WTC11 (cell line): ENCODE measurements at regions not wholly inside any gene's neighbourhood (a gene's known extent, or its start where the extent isn't known, plus 50 kb on each side); places are given as distances from the start of the nearest gene placed in this dataset.

Experiments used
- ZNF138 ChIP-seq: sonication (generic); formaldehyde crosslinking; conservative IDR thresholded peaks from 2 replicates; pipeline ENCODE4 v1.8.1; 2022; ENCODE audit warnings: mild to moderate bottlenecking, moderate library complexity, missing genetic modification reagents
- ZNF423 ChIP-seq: fragments of 250-450 bp; sonication (Bioruptor Pico); IDR thresholded peaks from 2 replicates; pipeline ENCODE4 v2.1.2; 2022; ENCODE audit warnings: mild to moderate bottlenecking, moderate library complexity
- TF ChIP-seq, protein P1 (sequence below): sonication (generic); formaldehyde crosslinking; IDR thresholded peaks from 2 replicates; pipeline ENCODE4 v1.8.0; 2022; ENCODE audit warnings: mild to moderate bottlenecking, missing genetic modification reagents
- TF ChIP-seq, protein P2 (sequence below): sonication (generic); formaldehyde crosslinking; IDR thresholded peaks from 2 replicates; pipeline ENCODE4 v1.8.1; 2023; ENCODE audit warnings: mild to moderate bottlenecking, missing genetic modification reagents
- TF ChIP-seq, protein P3 (sequence below): sonication (generic); formaldehyde crosslinking; IDR thresholded peaks from 2 replicates; pipeline ENCODE4 v1.8.0; 2023; ENCODE audit warnings: missing genetic modification reagents, mild to moderate bottlenecking, borderline replicate concordance
- TF ChIP-seq, protein P4 (sequence below): fragments of 250-450 bp; sonication (Bioruptor Pico); IDR thresholded peaks from 2 replicates; pipeline ENCODE4 v2.1.2; 2022; ENCODE audit warnings: mild to moderate bottlenecking, moderate library complexity
- TF ChIP-seq, protein P5 (sequence below): fragments of 200-600 bp; IDR thresholded peaks from 2 replicates; pipeline ENCODE4 v1.8.0; 2022; ENCODE audit warnings: antibody characterized with exemption
- TF ChIP-seq, protein P6 (sequence below): sonication (generic); formaldehyde crosslinking; conservative IDR thresholded peaks from 2 replicates; pipeline ENCODE4 v1.8.1; 2023; ENCODE audit warnings: mild to moderate bottlenecking, low read depth, missing genetic modification reagents, moderate library complexity
- TF ChIP-seq, protein P7 (sequence below): fragments of 250-450 bp; sonication (Bioruptor Pico); conservative IDR thresholded peaks from 2 replicates; pipeline ENCODE4 v1.9.0; 2021; ENCODE audit warnings: mild to moderate bottlenecking
- TF ChIP-seq, protein P8 (sequence below): fragments of 250-450 bp; sonication (Bioruptor Pico); IDR thresholded peaks from 2 replicates; pipeline ENCODE4 v1.9.0; 2021; ENCODE audit warnings: mild to moderate bottlenecking
- TF ChIP-seq, protein P9 (sequence below): sonication (generic); formaldehyde crosslinking; IDR thresholded peaks from 2 replicates; pipeline ENCODE4 v1.8.1; 2022; ENCODE audit warnings: mild to moderate bottlenecking, missing genetic modification reagents, moderate library complexity, borderline replicate concordance

DNA sequence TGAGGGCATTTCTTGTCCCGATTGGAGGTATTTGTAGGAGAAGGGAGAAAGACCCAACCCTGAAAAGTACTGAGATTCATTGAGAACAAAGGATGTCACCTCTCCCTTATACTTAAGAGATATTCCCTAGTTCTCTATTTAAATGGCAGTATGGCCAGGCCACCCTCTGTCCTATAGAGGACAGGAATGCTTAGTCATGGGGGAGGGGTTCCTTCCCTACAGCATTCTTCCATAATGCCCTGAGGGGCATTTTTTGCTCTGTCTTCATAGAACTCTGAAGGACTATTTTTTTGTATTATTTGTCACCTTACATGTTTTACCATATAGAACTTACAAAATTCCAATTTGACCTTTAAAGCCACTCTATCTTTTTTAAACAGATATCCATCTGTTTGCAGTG is 176.3 kb downstream of the TMEM161B start (continued):
- TF ChIP-seq, protein P1, sequence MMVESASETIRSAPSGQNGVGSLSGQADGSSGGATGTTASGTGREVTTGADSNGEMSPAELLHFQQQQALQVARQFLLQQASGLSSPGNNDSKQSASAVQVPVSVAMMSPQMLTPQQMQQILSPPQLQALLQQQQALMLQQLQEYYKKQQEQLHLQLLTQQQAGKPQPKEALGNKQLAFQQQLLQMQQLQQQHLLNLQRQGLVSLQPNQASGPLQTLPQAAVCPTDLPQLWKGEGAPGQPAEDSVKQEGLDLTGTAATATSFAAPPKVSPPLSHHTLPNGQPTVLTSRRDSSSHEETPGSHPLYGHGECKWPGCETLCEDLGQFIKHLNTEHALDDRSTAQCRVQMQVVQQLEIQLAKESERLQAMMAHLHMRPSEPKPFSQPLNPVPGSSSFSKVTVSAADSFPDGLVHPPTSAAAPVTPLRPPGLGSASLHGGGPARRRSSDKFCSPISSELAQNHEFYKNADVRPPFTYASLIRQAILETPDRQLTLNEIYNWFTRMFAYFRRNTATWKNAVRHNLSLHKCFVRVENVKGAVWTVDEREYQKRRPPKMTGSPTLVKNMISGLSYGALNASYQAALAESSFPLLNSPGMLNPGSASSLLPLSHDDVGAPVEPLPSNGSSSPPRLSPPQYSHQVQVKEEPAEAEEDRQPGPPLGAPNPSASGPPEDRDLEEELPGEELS, result no peak
- TF ChIP-seq, protein P2, sequence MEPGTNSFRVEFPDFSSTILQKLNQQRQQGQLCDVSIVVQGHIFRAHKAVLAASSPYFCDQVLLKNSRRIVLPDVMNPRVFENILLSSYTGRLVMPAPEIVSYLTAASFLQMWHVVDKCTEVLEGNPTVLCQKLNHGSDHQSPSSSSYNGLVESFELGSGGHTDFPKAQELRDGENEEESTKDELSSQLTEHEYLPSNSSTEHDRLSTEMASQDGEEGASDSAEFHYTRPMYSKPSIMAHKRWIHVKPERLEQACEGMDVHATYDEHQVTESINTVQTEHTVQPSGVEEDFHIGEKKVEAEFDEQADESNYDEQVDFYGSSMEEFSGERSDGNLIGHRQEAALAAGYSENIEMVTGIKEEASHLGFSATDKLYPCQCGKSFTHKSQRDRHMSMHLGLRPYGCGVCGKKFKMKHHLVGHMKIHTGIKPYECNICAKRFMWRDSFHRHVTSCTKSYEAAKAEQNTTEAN (CRISPR knock-in tag), result no peak
- TF ChIP-seq, protein P3, sequence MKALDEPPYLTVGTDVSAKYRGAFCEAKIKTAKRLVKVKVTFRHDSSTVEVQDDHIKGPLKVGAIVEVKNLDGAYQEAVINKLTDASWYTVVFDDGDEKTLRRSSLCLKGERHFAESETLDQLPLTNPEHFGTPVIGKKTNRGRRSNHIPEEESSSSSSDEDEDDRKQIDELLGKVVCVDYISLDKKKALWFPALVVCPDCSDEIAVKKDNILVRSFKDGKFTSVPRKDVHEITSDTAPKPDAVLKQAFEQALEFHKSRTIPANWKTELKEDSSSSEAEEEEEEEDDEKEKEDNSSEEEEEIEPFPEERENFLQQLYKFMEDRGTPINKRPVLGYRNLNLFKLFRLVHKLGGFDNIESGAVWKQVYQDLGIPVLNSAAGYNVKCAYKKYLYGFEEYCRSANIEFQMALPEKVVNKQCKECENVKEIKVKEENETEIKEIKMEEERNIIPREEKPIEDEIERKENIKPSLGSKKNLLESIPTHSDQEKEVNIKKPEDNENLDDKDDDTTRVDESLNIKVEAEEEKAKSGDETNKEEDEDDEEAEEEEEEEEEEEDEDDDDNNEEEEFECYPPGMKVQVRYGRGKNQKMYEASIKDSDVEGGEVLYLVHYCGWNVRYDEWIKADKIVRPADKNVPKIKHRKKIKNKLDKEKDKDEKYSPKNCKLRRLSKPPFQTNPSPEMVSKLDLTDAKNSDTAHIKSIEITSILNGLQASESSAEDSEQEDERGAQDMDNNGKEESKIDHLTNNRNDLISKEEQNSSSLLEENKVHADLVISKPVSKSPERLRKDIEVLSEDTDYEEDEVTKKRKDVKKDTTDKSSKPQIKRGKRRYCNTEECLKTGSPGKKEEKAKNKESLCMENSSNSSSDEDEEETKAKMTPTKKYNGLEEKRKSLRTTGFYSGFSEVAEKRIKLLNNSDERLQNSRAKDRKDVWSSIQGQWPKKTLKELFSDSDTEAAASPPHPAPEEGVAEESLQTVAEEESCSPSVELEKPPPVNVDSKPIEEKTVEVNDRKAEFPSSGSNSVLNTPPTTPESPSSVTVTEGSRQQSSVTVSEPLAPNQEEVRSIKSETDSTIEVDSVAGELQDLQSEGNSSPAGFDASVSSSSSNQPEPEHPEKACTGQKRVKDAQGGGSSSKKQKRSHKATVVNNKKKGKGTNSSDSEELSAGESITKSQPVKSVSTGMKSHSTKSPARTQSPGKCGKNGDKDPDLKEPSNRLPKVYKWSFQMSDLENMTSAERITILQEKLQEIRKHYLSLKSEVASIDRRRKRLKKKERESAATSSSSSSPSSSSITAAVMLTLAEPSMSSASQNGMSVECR (CRISPR knock-in tag), result no peak
- no peak for TF ChIP-seq ZNF423 (CRISPR knock-in tag)
- TF ChIP-seq, protein P4, sequence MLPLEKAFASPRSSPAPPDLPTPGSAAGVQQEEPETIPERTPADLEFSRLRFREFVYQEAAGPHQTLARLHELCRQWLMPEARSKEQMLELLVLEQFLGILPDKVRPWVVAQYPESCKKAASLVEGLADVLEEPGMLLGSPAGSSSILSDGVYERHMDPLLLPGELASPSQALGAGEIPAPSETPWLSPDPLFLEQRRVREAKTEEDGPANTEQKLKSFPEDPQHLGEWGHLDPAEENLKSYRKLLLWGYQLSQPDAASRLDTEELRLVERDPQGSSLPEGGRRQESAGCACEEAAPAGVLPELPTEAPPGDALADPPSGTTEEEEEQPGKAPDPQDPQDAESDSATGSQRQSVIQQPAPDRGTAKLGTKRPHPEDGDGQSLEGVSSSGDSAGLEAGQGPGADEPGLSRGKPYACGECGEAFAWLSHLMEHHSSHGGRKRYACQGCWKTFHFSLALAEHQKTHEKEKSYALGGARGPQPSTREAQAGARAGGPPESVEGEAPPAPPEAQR, result no peak
- TF ChIP-seq, protein P5, sequence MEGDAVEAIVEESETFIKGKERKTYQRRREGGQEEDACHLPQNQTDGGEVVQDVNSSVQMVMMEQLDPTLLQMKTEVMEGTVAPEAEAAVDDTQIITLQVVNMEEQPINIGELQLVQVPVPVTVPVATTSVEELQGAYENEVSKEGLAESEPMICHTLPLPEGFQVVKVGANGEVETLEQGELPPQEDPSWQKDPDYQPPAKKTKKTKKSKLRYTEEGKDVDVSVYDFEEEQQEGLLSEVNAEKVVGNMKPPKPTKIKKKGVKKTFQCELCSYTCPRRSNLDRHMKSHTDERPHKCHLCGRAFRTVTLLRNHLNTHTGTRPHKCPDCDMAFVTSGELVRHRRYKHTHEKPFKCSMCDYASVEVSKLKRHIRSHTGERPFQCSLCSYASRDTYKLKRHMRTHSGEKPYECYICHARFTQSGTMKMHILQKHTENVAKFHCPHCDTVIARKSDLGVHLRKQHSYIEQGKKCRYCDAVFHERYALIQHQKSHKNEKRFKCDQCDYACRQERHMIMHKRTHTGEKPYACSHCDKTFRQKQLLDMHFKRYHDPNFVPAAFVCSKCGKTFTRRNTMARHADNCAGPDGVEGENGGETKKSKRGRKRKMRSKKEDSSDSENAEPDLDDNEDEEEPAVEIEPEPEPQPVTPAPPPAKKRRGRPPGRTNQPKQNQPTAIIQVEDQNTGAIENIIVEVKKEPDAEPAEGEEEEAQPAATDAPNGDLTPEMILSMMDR, result no peak
- TF ChIP-seq, protein P6, sequence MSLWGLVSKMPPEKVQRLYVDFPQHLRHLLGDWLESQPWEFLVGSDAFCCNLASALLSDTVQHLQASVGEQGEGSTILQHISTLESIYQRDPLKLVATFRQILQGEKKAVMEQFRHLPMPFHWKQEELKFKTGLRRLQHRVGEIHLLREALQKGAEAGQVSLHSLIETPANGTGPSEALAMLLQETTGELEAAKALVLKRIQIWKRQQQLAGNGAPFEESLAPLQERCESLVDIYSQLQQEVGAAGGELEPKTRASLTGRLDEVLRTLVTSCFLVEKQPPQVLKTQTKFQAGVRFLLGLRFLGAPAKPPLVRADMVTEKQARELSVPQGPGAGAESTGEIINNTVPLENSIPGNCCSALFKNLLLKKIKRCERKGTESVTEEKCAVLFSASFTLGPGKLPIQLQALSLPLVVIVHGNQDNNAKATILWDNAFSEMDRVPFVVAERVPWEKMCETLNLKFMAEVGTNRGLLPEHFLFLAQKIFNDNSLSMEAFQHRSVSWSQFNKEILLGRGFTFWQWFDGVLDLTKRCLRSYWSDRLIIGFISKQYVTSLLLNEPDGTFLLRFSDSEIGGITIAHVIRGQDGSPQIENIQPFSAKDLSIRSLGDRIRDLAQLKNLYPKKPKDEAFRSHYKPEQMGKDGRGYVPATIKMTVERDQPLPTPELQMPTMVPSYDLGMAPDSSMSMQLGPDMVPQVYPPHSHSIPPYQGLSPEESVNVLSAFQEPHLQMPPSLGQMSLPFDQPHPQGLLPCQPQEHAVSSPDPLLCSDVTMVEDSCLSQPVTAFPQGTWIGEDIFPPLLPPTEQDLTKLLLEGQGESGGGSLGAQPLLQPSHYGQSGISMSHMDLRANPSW (CRISPR knock-in tag), result no peak
- TF ChIP-seq, protein P7, sequence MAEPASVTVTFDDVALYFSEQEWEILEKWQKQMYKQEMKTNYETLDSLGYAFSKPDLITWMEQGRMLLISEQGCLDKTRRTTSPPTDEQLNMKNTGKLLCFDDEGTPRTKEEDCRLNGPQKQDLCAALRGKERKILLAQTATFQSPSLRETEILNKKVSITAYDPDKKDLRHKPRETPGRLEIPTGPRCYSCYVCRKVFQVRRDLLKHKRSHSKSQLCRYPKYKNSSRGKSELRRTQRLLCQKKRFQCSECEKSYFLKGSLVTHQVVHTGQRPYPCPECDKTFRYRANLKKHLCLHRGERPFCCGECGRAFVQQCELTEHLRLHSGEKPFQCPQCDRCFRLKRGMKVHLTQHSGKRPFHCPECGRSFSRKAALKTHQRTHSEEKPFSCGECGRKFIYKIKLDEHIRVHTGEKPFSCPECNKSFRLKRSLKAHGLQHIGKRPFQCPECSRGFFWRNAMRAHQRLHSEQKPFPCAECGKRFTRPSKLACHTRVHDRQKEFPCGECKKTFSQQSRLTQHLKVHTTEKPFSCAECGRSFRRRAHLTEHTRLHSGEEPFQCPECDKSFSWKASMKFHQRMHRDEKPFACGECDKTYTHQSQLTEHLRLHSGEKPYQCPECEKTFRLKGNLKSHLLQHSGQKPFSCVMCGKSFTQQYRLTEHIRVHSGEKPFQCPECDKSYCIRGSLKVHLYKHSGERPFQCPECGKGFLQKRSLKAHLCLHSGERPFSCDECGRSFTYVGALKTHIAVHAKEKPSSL, result no peak
- TF ChIP-seq, protein P8, sequence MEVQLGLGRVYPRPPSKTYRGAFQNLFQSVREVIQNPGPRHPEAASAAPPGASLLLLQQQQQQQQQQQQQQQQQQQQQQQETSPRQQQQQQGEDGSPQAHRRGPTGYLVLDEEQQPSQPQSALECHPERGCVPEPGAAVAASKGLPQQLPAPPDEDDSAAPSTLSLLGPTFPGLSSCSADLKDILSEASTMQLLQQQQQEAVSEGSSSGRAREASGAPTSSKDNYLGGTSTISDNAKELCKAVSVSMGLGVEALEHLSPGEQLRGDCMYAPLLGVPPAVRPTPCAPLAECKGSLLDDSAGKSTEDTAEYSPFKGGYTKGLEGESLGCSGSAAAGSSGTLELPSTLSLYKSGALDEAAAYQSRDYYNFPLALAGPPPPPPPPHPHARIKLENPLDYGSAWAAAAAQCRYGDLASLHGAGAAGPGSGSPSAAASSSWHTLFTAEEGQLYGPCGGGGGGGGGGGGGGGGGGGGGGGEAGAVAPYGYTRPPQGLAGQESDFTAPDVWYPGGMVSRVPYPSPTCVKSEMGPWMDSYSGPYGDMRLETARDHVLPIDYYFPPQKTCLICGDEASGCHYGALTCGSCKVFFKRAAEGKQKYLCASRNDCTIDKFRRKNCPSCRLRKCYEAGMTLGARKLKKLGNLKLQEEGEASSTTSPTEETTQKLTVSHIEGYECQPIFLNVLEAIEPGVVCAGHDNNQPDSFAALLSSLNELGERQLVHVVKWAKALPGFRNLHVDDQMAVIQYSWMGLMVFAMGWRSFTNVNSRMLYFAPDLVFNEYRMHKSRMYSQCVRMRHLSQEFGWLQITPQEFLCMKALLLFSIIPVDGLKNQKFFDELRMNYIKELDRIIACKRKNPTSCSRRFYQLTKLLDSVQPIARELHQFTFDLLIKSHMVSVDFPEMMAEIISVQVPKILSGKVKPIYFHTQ (CRISPR knock-in tag), result no peak
- TF ChIP-seq, protein P9, sequence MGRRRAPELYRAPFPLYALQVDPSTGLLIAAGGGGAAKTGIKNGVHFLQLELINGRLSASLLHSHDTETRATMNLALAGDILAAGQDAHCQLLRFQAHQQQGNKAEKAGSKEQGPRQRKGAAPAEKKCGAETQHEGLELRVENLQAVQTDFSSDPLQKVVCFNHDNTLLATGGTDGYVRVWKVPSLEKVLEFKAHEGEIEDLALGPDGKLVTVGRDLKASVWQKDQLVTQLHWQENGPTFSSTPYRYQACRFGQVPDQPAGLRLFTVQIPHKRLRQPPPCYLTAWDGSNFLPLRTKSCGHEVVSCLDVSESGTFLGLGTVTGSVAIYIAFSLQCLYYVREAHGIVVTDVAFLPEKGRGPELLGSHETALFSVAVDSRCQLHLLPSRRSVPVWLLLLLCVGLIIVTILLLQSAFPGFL, result no peak
- no peak for TF ChIP-seq ZNF138 (CRISPR knock-in tag)
